Ishikawa (cell line): ENCODE measurements at regions not wholly inside any gene's neighbourhood (a gene's known extent, or its start where the extent isn't known, plus 50 kb on each side); places are given as distances from the start of the nearest gene placed in this dataset.

Experiments
- CREB1 ChIP-seq: IDR thresholded peaks from 2 replicates; pipeline ENCODE4 v1.6.1; 2012; ENCODE audit warnings: low read depth
- EGR1 ChIP-seq: IDR thresholded peaks from 2 replicates; pipeline ENCODE4 v1.6.1; 2012
- EP300 ChIP-seq: IDR thresholded peaks from 2 replicates; pipeline ENCODE4 v1.6.1; 2012; ENCODE audit warnings: borderline replicate concordance
- FOXM1 ChIP-seq: IDR thresholded peaks from 2 replicates; pipeline ENCODE4 v1.6.1; 2012; ENCODE audit warnings: low read depth, borderline replicate concordance
- NFIC ChIP-seq: IDR thresholded peaks from 2 replicates; pipeline ENCODE4 v1.6.1; 2012
- RAD21 ChIP-seq: IDR thresholded peaks from 2 replicates; pipeline ENCODE4 v1.6.1; 2012; ENCODE audit warnings: low read depth
- TAF1 ChIP-seq: IDR thresholded peaks from 2 replicates; pipeline ENCODE4 v1.6.1; 2012; ENCODE audit warnings: low read depth, mild to moderate bottlenecking
- TCF12 ChIP-seq: IDR thresholded peaks from 2 replicates; pipeline ENCODE4 v1.6.1; 2012; ENCODE audit warnings: low read depth
- TEAD4 ChIP-seq: IDR thresholded peaks from 2 replicates; pipeline ENCODE4 v1.6.1; 2012
- YY1 ChIP-seq: IDR thresholded peaks from 2 replicates; pipeline ENCODE4 v1.6.1; 2012; ENCODE audit warnings: low read depth
- ZBTB7A ChIP-seq: IDR thresholded peaks from 2 replicates; pipeline ENCODE4 v1.6.1; 2012; ENCODE audit warnings: low read depth
- TF ChIP-seq, protein P1 (sequence below): IDR thresholded peaks from 2 replicates; pipeline ENCODE4 v1.6.1; 2012; ENCODE audit warnings: low read depth, mild to moderate bottlenecking
- TF ChIP-seq, protein P2 (sequence below): IDR thresholded peaks from 2 replicates; pipeline ENCODE4 v1.6.1; 2012
- TF ChIP-seq, protein P3 (sequence below): IDR thresholded peaks from 2 replicates; pipeline ENCODE4 v1.6.1; 2012

GRCh38 chr2:121825003-121825950, 69.8 kb downstream of the TSN start:
- no peak for TF ChIP-seq ZBTB7A
- TF ChIP-seq, protein P1, sequence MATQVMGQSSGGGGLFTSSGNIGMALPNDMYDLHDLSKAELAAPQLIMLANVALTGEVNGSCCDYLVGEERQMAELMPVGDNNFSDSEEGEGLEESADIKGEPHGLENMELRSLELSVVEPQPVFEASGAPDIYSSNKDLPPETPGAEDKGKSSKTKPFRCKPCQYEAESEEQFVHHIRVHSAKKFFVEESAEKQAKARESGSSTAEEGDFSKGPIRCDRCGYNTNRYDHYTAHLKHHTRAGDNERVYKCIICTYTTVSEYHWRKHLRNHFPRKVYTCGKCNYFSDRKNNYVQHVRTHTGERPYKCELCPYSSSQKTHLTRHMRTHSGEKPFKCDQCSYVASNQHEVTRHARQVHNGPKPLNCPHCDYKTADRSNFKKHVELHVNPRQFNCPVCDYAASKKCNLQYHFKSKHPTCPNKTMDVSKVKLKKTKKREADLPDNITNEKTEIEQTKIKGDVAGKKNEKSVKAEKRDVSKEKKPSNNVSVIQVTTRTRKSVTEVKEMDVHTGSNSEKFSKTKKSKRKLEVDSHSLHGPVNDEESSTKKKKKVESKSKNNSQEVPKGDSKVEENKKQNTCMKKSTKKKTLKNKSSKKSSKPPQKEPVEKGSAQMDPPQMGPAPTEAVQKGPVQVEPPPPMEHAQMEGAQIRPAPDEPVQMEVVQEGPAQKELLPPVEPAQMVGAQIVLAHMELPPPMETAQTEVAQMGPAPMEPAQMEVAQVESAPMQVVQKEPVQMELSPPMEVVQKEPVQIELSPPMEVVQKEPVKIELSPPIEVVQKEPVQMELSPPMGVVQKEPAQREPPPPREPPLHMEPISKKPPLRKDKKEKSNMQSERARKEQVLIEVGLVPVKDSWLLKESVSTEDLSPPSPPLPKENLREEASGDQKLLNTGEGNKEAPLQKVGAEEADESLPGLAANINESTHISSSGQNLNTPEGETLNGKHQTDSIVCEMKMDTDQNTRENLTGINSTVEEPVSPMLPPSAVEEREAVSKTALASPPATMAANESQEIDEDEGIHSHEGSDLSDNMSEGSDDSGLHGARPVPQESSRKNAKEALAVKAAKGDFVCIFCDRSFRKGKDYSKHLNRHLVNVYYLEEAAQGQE: no peak
- TF ChIP-seq, protein P2, sequence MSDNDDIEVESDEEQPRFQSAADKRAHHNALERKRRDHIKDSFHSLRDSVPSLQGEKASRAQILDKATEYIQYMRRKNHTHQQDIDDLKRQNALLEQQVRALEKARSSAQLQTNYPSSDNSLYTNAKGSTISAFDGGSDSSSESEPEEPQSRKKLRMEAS: no peak
- no peak for TF ChIP-seq TAF1
- TF ChIP-seq NFIC: no peak
- TF ChIP-seq YY1: no peak
- TF ChIP-seq, protein P3, sequence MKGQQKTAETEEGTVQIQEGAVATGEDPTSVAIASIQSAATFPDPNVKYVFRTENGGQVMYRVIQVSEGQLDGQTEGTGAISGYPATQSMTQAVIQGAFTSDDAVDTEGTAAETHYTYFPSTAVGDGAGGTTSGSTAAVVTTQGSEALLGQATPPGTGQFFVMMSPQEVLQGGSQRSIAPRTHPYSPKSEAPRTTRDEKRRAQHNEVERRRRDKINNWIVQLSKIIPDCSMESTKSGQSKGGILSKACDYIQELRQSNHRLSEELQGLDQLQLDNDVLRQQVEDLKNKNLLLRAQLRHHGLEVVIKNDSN: no peak
- no peak for TF ChIP-seq CREB1
- TF ChIP-seq FOXM1: no peak

DNA sequence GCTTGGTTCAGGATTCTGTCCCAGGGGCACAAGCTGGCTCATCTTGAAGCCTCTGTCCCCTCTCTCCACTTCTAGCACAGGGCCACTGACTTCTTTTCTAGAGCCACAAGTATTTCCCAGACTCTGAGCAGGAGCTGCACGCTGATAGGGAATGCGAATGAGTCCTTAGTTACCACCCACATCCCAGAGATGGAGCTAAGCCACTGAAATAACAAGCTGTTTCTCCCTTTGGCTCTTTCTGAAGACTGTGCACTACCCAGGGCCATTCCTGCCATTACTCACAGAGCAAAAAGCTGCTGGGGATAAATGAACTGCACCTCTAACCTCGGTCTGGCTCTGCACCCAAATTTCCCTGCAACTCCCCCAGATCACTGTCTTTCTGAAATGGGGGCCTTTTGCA, 70.6 kb downstream of the TSN start:
- no peak for TF ChIP-seq RAD21
- no peak for TF ChIP-seq YY1
- TF ChIP-seq TCF12: no peak
- TF ChIP-seq, protein P3: no peak

GRCh38 chr2:121828281-121828731, 72.9 kb downstream of the TSN start:
- no peak for TF ChIP-seq EP300
- TF ChIP-seq RAD21: no peak
- no peak for TF ChIP-seq YY1
- no peak for TF ChIP-seq TEAD4
- TF ChIP-seq, protein P1: no peak

- TF ChIP-seq TCF12: no peak
- TF ChIP-seq YY1: no peak
- TF ChIP-seq FOXM1: no peak
- TF ChIP-seq EP300: no peak
- TF ChIP-seq TEAD4: no peak
- no peak for TF ChIP-seq NFIC
- no peak for TF ChIP-seq RAD21
- no peak for TF ChIP-seq EGR1
- no peak for TF ChIP-seq TAF1
- TF ChIP-seq, protein P1: no peak
- TF ChIP-seq, protein P3: no peak
Measured at GRCh38 chr2:121830809-121831208, 75.4 kb downstream of the TSN start.

GRCh38 chr2:121831841-121832240, 76.4 kb downstream of the TSN start:
- TF ChIP-seq TAF1 (no peak), YY1 (no peak), EP300 (no peak), NFIC (no peak), CREB1 (no peak), TEAD4 (no peak), FOXM1 (no peak)
- TF ChIP-seq, protein P1: no peak
